Hematopoietic multipotent progenitor cell treated with erythropoietin and hydrocortisone succinate and interleukin-3 and kit ligand, for 6 days (in vitro differentiated cells): ENCODE measurements at regions not wholly inside any gene's neighbourhood (a gene's known extent, or its start where the extent isn't known, plus 50 kb on each side); places are given as distances from the start of the nearest gene placed in this dataset.

Experiments
- DNase-seq: peaks from one replicate; pipeline ENCODE4 v3.0.0-alpha.2; 2015

- DNase-seq = no peak
Measured at GRCh38 chr4:137310166-137310565, 222.1 kb downstream of the PCDH18 start.

- DNase-seq = no peak
Measured at GRCh38 chr4:137309424-137309823, 222.9 kb downstream of the PCDH18 start.

- no peak for DNase-seq
Measured at GRCh38 chr4:137307806-137308205, 224.5 kb downstream of the PCDH18 start.

- DNase-seq = no peak
Measured at GRCh38 chr4:137300776-137301175, 231.5 kb downstream of the PCDH18 start.

GRCh38 chr4:137299281-137299680, 233.0 kb downstream of the PCDH18 start:
- no peak for DNase-seq

- DNase-seq = no peak
Measured at GRCh38 chr4:137293281-137293680, 239.0 kb downstream of the PCDH18 start.

GRCh38 chr4:137283737-137284136, 248.6 kb downstream of the PCDH18 start:
- DNase-seq = no peak

- DNase-seq = no peak
Measured at GRCh38 chr4:137278431-137278830, 253.9 kb downstream of the PCDH18 start.

- DNase-seq = no peak
Measured at GRCh38 chr4:137274404-137274803, 257.9 kb downstream of the PCDH18 start.

- no peak for DNase-seq
Measured at GRCh38 chr4:137267024-137267423, 265.3 kb downstream of the PCDH18 start.

GRCh38 chr4:137266511-137266910, 265.8 kb downstream of the PCDH18 start:
- no peak for DNase-seq

- DNase-seq = no peak
Measured at GRCh38 chr4:137263206-137263605, 269.1 kb downstream of the PCDH18 start.

GRCh38 chr4:137253949-137254348, 278.3 kb downstream of the PCDH18 start:
- no peak for DNase-seq

- DNase-seq = no peak
Measured at GRCh38 chr4:137249112-137249511, 283.2 kb downstream of the PCDH18 start.

- DNase-seq = no peak
Measured at GRCh38 chr4:137238456-137239162, 293.7 kb downstream of the PCDH18 start.

GRCh38 chr4:137226900-137227299, 305.4 kb downstream of the PCDH18 start:
- DNase-seq = no peak

GRCh38 chr4:137226221-137226620, 306.1 kb downstream of the PCDH18 start:
- no peak for DNase-seq

GRCh38 chr4:137213372-137214173, 318.7 kb downstream of the PCDH18 start:
- no peak for DNase-seq

- DNase-seq = no peak
Measured at GRCh38 chr4:137212601-137213000, 319.7 kb downstream of the PCDH18 start.

GRCh38 chr4:137209240-137209639, 323.1 kb downstream of the PCDH18 start:
- DNase-seq = no peak

- no peak for DNase-seq
Measured at GRCh38 chr4:137206781-137207180, 325.5 kb downstream of the PCDH18 start.

GRCh38 chr4:137203601-137204000, 328.7 kb downstream of the PCDH18 start:
- no peak for DNase-seq

GRCh38 chr4:137200322-137200721, 332.0 kb downstream of the PCDH18 start:
- DNase-seq = no peak

- no peak for DNase-seq
Measured at GRCh38 chr4:137198791-137199190, 333.5 kb downstream of the PCDH18 start.
